Naive thymus-derived CD8-positive, alpha-beta T cell (primary cell): ENCODE measurements at regions not wholly inside any gene's neighbourhood (a gene's known extent, or its start where the extent isn't known, plus 50 kb on each side); places are given as distances from the start of the nearest gene placed in this dataset.

Experiments used
- ATAC-seq, 2 donors: fragments of 150-1000 bp; cut with Tn5 transposase in 1 of 2; sonication (Bioruptor Pico), chemical (Tn5 transposase) in 1 of 2; 1 replicate in 1 of 2; 2 replicates in 1 of 2; pipeline ENCODE4 v1.10.0; 2021; ENCODE audit warnings: mild to moderate bottlenecking in 2 of 2, moderate library complexity in 2 of 2
- POLR2A ChIA-PET: fragments of 350-600 bp; sonication (Branson Sonifier 250); formaldehyde crosslinking; loops from one replicate; lab custom pipeline; 2021; ENCODE audit warnings: antibody characterized with exemption; lab: Charles Lee
- DNase-seq, 10 donors: peaks; one replicate each; pipeline versions ENCODE4 v3.0.0 to v3.0.0-alpha.2; 2020 to 2022
- H3K27ac Mint-ChIP-seq, 10 donors: one replicate each; pipeline ENCODE4 v1.8.0; 2020 to 2022; ENCODE audit warnings: mild to moderate bottlenecking in 10 of 10, mixed read lengths in 10 of 10, moderate library complexity in 4 of 10, inconsistent platforms in 1 of 10
- H3K27me3 Mint-ChIP-seq, 5 donors: one replicate each; pipeline ENCODE4 v1.8.0; 2021 to 2022; ENCODE audit warnings: mixed read lengths in 5 of 5
- H3K36me3 Mint-ChIP-seq, 3 donors: one replicate each; pipeline ENCODE4 v1.8.0; 2020 to 2022; ENCODE audit warnings: mixed read lengths in 3 of 3, mild to moderate bottlenecking in 2 of 3, inconsistent platforms in 1 of 3
- H3K4me1 Mint-ChIP-seq, 4 donors: one replicate each; pipeline ENCODE4 v1.8.0; 2021 to 2022; ENCODE audit warnings: mixed read lengths in 4 of 4
- H3K4me3 Mint-ChIP-seq, 10 donors: one replicate each; pipeline ENCODE4 v1.8.0; 2020 to 2022; ENCODE audit warnings: mild to moderate bottlenecking in 10 of 10, mixed read lengths in 10 of 10, moderate library complexity in 6 of 10, inconsistent platforms in 1 of 10
- H3K9me3 Mint-ChIP-seq, 9 donors: one replicate each; pipeline ENCODE4 v1.8.0; 2020 to 2022; ENCODE audit warnings: mixed read lengths in 9 of 9, mild to moderate bottlenecking in 3 of 9, inconsistent platforms in 1 of 9, moderate library complexity in 1 of 9

DNA sequence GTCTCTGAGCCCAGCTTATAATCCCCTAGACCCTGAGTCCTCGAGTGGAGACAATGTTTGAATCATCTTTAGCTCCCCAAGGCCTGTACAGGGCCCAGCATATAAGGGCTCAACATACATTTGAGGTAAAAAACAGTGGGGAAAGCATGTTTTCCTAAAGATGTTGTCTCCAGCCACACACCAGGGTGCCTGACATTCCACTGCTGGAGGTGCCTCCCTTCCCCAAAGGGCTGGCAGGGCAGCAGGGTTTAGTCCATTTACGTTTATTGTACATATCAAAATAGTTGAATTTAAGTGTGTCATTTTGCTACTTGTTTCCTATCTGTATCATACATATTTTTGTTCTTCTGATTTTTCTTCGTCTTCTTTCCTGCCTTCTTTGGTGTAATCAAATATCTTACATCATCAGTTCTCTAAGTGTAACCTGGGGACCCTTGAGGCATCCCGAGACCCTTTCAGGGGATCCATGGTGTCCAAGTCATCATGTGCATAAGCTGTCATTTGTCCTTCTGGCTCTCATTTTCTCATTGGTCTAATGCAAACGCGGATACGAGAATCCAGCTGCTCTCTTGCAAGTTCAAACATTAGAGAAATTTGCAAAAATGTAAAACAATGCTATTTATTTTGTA lies 101.6 kb downstream of the PDGFA start:
- no peak overlapping the region for H3K27ac Mint-ChIP-seq
- H3K4me1 Mint-ChIP-seq = no peaks in the 10 kb centered on the region
- H3K9me3 Mint-ChIP-seq = peaks cover 0 to 8% (median 7%) of the 10 kb centered on the region in 9 donors
- POLR2A ChIA-PET = no interaction called here
- H3K36me3 Mint-ChIP-seq = peaks cover 0 to 6% (median 5%) of the 10 kb centered on the region in 3 donors
- no peak for ATAC-seq
- DNase-seq = no peak
- no peak overlapping the region for H3K4me3 Mint-ChIP-seq
- H3K27me3 Mint-ChIP-seq = no peaks in the 10 kb centered on the region

DNA sequence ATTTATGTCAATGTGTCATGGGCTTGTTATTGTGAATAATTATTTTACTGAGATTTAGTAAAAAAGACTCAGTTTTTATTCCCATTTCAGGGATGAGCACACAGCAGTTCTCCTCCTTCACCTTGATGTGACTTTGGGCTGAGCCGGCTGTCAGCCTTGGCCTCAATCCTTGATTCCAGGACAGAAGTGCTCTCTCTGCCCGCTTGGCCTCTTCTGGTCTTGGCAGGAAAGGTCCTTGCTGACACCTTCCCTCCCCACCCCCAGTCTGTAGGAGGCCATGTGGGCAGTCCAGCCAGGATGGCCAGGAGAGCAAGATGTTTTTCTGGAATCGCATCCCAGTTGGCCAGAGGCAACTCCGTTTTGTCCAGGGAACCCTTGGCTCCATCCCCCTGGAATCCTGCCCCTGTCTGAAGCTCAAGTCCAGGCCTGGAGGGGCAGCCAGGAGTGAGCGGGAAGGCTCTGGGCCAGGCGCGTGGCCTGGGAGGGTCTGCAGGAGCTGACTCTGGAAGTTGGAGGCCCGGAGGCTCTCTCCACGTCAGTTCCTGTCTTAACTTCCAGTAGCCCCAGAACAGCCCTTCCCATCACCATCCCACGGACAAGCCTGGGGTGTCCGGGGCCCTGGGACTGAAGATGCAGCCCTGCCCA lies 100.9 kb downstream of the PDGFA start:
- ATAC-seq (no peak), DNase-seq (no peak)
- Mint-ChIP-seq H3K36me3 (peaks cover 0 to 6% (median 5%) of the 10 kb centered on the region in 3 donors), H3K27ac (no peak overlapping the region), H3K4me1 (no peaks in the 10 kb centered on the region), H3K27me3 (no peaks in the 10 kb centered on the region), H3K4me3 (no peak overlapping the region), H3K9me3 (peaks cover 0 to 8% (median 7%) of the 10 kb centered on the region in 9 donors)
- POLR2A ChIA-PET = no interaction called here

DNA sequence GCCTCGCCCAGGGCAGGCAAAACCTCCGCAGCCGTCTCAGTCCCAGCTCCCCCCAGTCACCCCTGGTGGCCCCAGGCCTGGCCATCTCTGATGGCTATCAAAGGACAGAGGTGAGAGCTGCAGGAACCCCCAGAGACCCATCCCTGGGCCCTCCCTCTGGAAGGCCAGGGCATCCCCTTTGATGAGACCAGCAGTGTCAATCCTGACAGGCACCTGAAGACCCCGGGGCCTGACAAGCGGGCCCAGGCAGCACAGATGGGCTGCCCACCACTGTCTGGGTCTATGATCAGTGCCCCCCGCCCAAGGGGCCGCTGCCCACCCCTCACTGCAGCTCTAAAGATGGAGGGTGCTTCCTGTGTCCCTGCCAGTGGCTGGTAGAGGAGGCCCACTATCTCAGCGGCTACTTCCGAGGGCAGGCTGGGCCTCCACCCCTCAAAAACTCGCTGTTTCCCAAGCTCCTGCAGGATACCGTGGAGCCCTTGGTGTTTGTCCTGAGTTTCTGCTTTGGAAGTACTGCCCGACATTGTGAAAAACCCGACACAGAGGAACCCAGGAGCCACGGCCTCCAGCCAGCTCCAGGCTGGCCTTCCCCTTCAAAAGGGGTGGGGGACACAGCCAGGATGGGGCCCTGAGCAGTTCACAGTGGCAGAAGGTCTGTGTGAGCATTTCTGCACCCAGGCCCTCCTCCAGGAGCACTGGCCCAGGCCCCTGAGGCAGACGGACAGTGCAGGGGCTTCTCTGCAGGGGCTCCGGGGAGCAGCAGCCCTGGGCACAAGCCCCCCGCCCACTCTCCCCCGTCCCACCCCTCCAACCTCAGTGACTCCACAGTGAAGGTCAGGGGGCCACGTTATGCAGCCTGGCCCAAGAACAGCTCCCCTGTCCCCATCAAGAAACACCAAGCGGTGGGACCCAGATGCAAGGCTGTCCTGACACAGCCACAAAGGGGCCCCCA lies 99.2 kb downstream of the PDGFA start:
- Mint-ChIP-seq H3K27me3 (no peaks in the 10 kb centered on the region), H3K4me3 (no peak overlapping the region), H3K9me3 (peaks cover 0 to 8% (median 7%) of the 10 kb centered on the region in 9 donors), H3K27ac (peak overlapping the region in 1 of 10 donors; percentile 8), H3K36me3 (peaks cover 0 to 6% (median 5%) of the 10 kb centered on the region in 3 donors), H3K4me1 (no peaks in the 10 kb centered on the region)
- POLR2A ChIA-PET = interaction anchor here (1.1 to 1.6 kb wide), 3 partner anchors 54 to 69 kb away, joined by 3 to 4 read pairs (median 3); no protein-coding TSS in a partner anchor
- no peak for ATAC-seq
- no peak for DNase-seq

DNA sequence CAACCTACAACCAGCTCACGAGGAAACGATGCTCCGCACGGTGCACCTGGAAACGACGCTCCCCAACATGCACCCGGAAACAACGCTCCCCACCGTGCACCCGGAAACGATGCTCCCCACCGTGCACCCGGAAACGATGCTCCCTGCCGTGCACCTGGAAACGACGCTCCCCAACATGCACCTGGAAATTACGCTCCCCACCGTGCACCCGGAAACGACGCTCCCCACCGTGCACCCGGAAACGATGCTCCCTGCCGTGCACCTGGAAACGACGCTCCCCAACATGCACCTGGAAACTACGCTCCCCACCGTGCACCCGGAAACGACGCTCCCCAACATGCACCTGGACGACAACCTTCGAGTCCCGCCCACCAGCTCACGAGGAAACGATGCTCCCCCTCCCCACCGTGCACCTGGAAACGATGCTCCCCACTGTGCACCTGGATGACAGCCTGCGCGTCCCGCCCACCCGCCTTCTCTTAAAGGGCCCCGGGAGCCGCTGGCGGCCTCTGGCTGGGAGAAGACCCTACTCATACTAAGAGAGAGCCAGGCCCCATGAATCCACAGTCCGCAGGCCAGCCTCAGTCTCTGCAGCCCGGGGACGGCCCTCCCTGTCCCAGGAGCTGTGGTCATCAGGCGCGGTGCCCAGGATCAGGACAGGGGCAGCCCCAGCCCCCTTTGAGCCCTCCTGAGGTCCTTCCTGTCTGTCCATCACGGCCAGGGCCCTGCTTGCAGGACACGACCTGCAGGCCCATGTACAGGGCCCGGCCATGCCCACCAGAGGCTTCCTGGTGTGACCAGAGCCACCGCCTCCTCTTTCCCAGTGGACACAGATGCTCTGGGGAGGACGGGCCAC lies 98.3 kb downstream of the PDGFA start:
- ATAC-seq (peak; percentile 44 to 50), DNase-seq (peak in 4 of 10 donors; percentile 18 to 36 (median 19))
- peak overlapping the region in 5 of 10 donors; percentile 21 to 81 (median 40) for H3K4me3 Mint-ChIP-seq
- POLR2A ChIA-PET = interaction anchor here (0.7 to 1.6 kb wide), 3 partner anchors 55 to 70 kb away, joined by 3 to 4 read pairs (median 3); no protein-coding TSS in a partner anchor
- H3K27me3 Mint-ChIP-seq = no peaks in the 10 kb centered on the region
- peak overlapping the region in 1 of 10 donors; percentile 65 for H3K27ac Mint-ChIP-seq
- H3K4me1 Mint-ChIP-seq = no peaks in the 10 kb centered on the region
- H3K36me3 Mint-ChIP-seq = peaks cover 0 to 6% (median 5%) of the 10 kb centered on the region in 3 donors
- peaks cover 0 to 8% (median 7%) of the 10 kb centered on the region in 9 donors for H3K9me3 Mint-ChIP-seq

DNA sequence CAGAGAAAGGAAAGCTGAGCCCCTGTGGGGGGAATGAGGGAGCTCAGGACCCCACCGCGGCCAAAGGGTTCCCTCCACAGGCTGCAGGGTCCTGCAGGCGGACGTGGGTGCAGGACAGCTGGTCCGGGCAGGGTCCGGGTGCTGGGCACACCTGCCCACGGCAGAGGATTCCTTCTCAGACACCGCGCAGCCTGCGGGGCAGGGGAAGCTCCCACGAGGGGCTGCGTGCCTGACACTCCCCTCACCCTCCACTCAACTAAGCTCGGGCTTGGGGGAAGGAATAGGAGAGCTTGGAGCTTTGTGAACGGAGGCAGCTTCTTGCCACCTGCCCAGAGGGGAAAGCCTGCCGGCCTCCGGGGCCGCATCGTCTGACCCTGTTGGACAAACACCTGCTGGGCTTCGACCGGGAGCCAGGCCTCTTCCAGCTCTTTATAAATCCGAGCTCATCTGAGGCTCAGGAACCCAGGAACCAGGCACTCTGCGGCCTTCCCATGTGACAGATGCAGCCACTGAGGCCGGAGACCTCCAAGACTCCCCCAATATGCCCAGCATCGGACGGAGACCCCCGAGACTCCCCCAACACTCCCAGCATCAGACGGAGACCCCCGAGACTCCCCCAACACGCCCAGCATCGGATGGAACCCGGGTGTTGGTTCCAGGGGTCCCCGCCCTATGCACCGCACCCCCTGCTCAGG lies 97.3 kb downstream of the PDGFA start:
- Mint-ChIP-seq H3K36me3 (peaks cover 0 to 6% (median 5%) of the 10 kb centered on the region in 3 donors), H3K27ac (no peak overlapping the region), H3K9me3 (peaks cover 0 to 8% (median 7%) of the 10 kb centered on the region in 9 donors), H3K4me3 (no peak overlapping the region), H3K27me3 (no peaks in the 10 kb centered on the region), H3K4me1 (no peaks in the 10 kb centered on the region)
- no peak for ATAC-seq
- no peak for DNase-seq
- POLR2A ChIA-PET = no interaction called here

DNA sequence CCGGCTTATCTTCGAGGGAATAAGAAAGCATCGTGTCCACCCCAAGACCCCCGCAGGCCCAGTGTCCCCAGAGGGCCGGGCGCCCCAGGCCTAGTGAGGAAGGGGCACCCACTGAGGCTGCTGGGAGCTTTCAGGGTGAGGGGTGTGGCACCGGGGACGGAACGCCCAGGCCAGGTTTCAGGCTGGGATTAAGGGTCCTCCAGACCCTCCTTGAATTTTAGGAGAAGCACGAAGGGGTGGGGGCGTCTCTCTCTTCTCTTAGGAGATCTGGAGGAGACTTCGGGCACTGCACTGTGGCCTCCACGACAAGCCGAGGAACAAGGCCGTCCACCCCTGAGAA lies 96.8 kb downstream of the PDGFA start:
- DNase-seq (no peak), ATAC-seq (no peak)
- Mint-ChIP-seq H3K36me3 (peaks cover 0 to 5% (median 4%) of the 10 kb centered on the region in 3 donors), H3K4me3 (no peak overlapping the region), H3K9me3 (peaks cover 0 to 8% (median 4%) of the 10 kb centered on the region in 9 donors), H3K27me3 (no peaks in the 10 kb centered on the region), H3K27ac (no peak overlapping the region), H3K4me1 (no peaks in the 10 kb centered on the region)
- POLR2A ChIA-PET = no interaction called here

DNA sequence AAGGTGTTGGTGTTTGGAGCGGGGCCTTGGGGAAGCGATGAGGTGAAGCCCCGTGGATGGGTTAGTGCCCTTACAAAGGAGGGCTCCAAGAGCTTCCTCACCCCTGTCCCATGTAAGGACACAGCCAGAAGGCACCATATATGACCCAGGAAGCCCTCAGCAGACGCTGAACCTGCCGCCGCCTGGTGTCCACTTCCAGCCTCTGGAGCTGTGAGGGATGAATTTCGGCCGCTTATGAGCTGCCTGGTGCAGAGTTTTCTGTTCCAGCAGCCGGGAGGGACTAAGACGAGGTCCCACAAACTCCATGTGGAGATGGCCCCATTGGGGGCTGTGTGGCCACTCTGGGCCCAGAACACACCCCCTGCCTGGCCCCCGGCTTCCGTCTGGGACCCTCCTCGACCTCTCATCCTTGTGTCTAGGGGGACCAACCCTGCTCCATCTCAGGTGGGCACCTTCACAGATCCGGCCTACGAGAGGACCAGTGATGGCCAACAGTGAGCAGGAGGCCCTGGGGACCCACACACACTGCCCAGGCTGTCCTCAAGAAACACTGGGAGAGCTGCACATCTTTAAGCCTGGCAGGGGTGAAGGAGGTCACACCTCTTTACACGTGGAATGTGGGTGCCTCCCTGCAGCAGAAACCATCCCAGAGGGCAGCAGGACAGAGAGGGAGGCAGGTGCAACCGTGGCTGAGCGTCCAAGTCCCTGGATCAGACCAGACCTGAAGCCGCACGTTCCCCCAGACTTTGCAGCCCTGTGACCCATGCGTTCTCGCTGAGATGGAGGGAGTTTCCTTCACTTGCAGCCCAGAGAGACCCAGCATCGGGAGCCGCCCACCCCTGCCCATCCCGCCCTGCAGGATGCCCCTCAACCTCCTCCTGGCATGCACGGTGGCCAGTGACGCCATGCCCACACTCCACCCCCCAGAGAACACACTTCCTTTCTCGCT lies 96.1 kb downstream of the PDGFA start:
- DNase-seq = no peak
- H3K9me3 Mint-ChIP-seq = peaks cover 0 to 2% (median 0%) of the 10 kb centered on the region in 9 donors
- no peak overlapping the region for H3K4me3 Mint-ChIP-seq
- POLR2A ChIA-PET = no interaction called here
- H3K27me3 Mint-ChIP-seq = no peaks in the 10 kb centered on the region
- H3K4me1 Mint-ChIP-seq = no peaks in the 10 kb centered on the region
- no peak for ATAC-seq
- H3K27ac Mint-ChIP-seq = peak overlapping the region in 3 of 10 donors; percentile 38 to 53 (median 48)
- H3K36me3 Mint-ChIP-seq = no peaks in the 10 kb centered on the region

DNA sequence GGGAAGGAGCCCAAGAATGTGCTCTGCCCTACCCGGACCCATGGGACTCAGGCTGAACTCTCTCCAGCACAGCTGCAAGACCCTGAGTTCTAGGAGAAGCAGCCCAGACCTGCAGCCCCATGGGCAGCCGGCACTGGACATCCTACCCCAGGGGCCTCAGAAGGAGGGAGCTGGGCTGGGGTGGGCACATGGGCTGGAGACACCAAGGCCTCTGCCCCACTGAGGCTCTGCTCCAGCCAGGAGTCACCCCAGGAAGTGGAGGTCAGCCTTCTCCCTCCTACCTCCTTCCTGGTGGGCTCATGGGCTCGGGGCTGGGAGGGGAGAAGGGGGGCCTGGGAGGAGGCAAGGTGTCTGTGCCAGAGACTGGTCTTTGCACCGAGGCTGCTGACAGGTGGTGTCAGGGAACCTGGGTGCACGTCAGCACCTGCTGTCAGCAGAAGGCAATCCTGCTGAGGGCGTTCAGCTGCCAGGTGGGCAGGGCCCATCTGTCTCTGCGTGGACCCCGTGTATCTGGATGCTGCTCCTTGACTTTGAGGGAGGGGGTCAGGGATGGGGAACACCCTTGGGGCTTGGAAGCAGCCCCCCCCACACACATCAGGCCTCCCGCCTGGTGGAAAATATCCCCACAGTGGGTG lies 95.2 kb downstream of the PDGFA start:
- H3K27me3 Mint-ChIP-seq = no peaks in the 10 kb centered on the region
- H3K36me3 Mint-ChIP-seq = no peaks in the 10 kb centered on the region
- peak overlapping the region in 2 of 10 donors; percentile 38 to 53 for H3K27ac Mint-ChIP-seq
- DNase-seq (no peak), ATAC-seq (no peak)
- H3K4me3 Mint-ChIP-seq = no peak overlapping the region
- POLR2A ChIA-PET = no interaction called here
- H3K9me3 Mint-ChIP-seq = peaks cover 0 to 2% (median 0%) of the 10 kb centered on the region in 9 donors
- no peaks in the 10 kb centered on the region for H3K4me1 Mint-ChIP-seq

DNA sequence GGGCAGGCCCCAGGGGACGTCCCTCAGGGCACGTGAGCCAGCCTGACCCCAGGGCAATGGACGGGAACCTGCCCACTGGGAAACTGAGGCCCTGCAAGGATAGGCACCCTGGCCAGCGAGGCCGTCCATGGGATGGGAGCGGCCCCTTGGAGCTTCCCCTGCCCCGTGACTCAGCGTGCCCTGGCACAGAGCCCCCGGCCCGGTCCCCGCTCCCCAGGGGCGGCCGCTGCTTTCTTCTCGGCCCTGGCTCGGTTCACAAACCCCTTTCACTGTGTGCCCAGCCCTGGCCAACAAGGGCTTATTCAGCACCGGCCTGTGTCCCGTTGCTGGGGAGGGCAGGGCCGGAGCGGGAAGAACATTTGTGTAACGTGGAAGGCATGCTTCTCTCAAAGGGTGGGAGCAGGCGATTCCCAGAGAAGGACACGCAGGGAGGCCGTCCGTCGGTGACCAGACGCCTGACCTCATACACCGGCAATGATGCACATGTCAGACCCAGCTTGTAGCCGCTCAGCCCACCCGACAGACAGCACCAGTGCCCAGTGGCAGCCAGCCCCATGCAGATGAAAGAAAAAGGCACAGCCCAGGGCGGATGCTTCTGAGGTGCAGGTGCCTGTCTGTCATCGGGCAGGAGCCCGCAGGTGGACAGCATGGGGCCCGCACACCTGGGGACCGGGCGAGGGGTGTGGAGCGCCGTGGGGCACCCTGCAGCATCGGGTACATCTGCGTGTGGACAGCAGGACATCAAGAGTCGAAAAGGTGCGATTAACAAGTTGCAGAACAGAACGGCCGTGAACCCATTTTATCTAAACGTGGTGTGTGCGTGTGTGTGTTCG lies 94.5 kb downstream of the PDGFA start:
- ATAC-seq (no peak), DNase-seq (no peak)
- Mint-ChIP-seq H3K9me3 (peaks cover 0 to 2% (median 0%) of the 10 kb centered on the region in 9 donors), H3K4me1 (no peaks in the 10 kb centered on the region), H3K4me3 (no peak overlapping the region), H3K27ac (no peak overlapping the region), H3K36me3 (no peaks in the 10 kb centered on the region), H3K27me3 (no peaks in the 10 kb centered on the region)
- POLR2A ChIA-PET = no interaction called here

DNA sequence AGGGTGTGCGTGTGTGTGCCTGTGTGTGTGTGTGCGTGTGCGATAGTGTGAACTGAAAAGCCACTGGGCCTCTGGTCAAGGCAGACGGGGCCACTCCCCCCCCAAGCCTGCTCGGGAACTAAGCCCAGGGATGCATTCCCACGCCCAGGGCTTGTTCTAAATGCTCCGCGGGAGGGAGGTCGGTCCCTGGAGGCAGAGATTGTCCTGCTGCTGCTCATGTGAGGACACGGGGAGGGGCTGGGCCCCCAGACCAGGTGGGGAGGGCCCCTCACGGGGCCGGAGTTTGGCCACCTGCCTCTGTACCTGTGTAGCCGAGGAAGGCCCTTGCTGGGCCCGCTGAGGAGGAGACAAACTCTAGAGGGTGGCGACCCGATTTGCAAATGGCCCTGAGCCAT lies 93.9 kb downstream of the PDGFA start:
- Mint-ChIP-seq H3K4me3 (no peak overlapping the region), H3K36me3 (no peaks in the 10 kb centered on the region), H3K27ac (no peak overlapping the region), H3K27me3 (no peaks in the 10 kb centered on the region), H3K4me1 (no peaks in the 10 kb centered on the region), H3K9me3 (peaks cover 0 to 2% (median 0%) of the 10 kb centered on the region in 9 donors)
- ATAC-seq = no peak
- POLR2A ChIA-PET = no interaction called here
- DNase-seq = no peak
